DND-41 (cell line): ENCODE measurements at regions not wholly inside any gene's neighbourhood (a gene's known extent, or its start where the extent isn't known, plus 50 kb on each side); places are given as distances from the start of the nearest gene placed in this dataset.
"Not testable (repeated sequence)": the region's sequence is repeated elsewhere in the genome, so short reads cannot be mapped to it uniquely, and the experiment has no call there.

ENCODE experiments used
- EZH2 ChIP-seq: IDR thresholded peaks from 3 replicates; pipeline ENCODE4 v1.6.1; 2012; ENCODE audit warnings: borderline replicate concordance, low read depth, mild to moderate bottlenecking, moderate library complexity, low read length, inconsistent platforms; ENCODE audit not compliant: severe bottlenecking
- TF ChIP-seq, protein P1 (sequence below): IDR thresholded peaks from 2 replicates; pipeline ENCODE4 v1.5.1; 2012; ENCODE audit warnings: borderline replicate concordance, low read length, moderate library complexity, mild to moderate bottlenecking; ENCODE audit not compliant: poor library complexity, severe bottlenecking; ENCODE audit errors: extremely low read depth

- TF ChIP-seq, protein P1, sequence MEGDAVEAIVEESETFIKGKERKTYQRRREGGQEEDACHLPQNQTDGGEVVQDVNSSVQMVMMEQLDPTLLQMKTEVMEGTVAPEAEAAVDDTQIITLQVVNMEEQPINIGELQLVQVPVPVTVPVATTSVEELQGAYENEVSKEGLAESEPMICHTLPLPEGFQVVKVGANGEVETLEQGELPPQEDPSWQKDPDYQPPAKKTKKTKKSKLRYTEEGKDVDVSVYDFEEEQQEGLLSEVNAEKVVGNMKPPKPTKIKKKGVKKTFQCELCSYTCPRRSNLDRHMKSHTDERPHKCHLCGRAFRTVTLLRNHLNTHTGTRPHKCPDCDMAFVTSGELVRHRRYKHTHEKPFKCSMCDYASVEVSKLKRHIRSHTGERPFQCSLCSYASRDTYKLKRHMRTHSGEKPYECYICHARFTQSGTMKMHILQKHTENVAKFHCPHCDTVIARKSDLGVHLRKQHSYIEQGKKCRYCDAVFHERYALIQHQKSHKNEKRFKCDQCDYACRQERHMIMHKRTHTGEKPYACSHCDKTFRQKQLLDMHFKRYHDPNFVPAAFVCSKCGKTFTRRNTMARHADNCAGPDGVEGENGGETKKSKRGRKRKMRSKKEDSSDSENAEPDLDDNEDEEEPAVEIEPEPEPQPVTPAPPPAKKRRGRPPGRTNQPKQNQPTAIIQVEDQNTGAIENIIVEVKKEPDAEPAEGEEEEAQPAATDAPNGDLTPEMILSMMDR = not testable (repeated sequence)
- not testable (repeated sequence) for TF ChIP-seq EZH2
Measured at GRCh38 chr3:61393480-61393947, 142.3 kb upstream of the FHIT start.
